ENCODE measurements at regions not wholly inside any gene's neighbourhood (a gene's known extent, or its start where the extent isn't known, plus 50 kb on each side); places are given as distances from the start of the nearest gene placed in this dataset.

DNA sequence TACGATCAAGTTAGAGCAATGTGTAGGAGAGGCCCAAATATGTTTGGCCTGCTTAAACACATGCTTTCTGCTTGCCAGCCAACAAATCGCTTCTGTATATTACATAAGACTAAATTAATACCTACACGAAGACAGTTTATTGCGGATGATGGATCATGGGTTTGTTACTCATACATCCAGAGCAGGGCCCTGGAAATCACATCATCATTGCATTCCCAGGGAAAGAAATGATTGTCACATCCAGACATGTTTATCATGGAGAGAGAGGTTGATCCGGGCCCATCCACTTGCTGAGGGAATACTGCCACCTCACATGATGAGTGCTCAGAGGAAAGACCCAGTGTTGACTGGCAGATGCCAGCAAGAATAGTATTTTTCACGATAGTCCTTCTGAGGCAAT, 282.6 kb downstream of the NUF2 start:
- Mint-ChIP-seq H3K4me1 (ENCODE audit: unreplicated experiment) (no peaks in the 10 kb centered on the region), H3K36me3 (ENCODE audit: unreplicated experiment) (no peaks in the 10 kb centered on the region), H3K9me3 (ENCODE audit: unreplicated experiment) (no peaks in the 10 kb centered on the region), H3K27ac (ENCODE audit: unreplicated experiment) (no peak overlapping the region), H3K4me3 (ENCODE audit: unreplicated experiment) (no peak overlapping the region), H3K27me3 (ENCODE audit: unreplicated experiment) (no peaks in the 10 kb centered on the region)
- TF ChIP-seq, protein P1, sequence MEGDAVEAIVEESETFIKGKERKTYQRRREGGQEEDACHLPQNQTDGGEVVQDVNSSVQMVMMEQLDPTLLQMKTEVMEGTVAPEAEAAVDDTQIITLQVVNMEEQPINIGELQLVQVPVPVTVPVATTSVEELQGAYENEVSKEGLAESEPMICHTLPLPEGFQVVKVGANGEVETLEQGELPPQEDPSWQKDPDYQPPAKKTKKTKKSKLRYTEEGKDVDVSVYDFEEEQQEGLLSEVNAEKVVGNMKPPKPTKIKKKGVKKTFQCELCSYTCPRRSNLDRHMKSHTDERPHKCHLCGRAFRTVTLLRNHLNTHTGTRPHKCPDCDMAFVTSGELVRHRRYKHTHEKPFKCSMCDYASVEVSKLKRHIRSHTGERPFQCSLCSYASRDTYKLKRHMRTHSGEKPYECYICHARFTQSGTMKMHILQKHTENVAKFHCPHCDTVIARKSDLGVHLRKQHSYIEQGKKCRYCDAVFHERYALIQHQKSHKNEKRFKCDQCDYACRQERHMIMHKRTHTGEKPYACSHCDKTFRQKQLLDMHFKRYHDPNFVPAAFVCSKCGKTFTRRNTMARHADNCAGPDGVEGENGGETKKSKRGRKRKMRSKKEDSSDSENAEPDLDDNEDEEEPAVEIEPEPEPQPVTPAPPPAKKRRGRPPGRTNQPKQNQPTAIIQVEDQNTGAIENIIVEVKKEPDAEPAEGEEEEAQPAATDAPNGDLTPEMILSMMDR (IDR thresholded peaks at IDR 0.05) = no peak
- no peak for DNase-seq (ENCODE audit: extremely low spot score, unreplicated experiment)

DNA sequence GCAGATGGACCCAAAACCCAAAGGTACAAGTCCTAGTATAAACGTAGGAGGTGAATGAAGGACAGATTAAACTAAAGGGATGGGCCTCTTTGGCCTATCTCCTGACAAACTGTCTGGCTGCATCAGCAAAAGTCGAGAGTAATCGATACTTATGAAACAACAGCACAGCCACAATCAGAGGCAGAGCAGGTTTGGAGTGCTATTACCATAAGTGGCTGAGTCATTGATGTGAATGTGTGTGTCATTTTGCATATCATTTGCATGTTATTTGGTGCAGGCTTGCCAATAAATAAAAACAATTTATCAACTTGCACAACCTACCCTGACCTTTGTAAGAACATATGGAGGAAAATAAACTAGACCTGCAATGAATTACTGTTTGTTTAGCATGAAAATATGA, 283.1 kb downstream of the NUF2 start:
- H3K9me3 Mint-ChIP-seq (ENCODE audit: unreplicated experiment) = no peaks in the 10 kb centered on the region
- no peaks in the 10 kb centered on the region for H3K4me1 Mint-ChIP-seq (ENCODE audit: unreplicated experiment)
- H3K27me3 Mint-ChIP-seq (ENCODE audit: unreplicated experiment) = no peaks in the 10 kb centered on the region
- H3K36me3 Mint-ChIP-seq (ENCODE audit: unreplicated experiment) = no peaks in the 10 kb centered on the region
- TF ChIP-seq, protein P1 (IDR thresholded peaks at IDR 0.05) = no peak
- H3K4me3 Mint-ChIP-seq (ENCODE audit: unreplicated experiment) = no peak overlapping the region
- H3K27ac Mint-ChIP-seq (ENCODE audit: unreplicated experiment) = no peak overlapping the region
- DNase-seq (ENCODE audit: extremely low spot score, unreplicated experiment) = no peak

DNA sequence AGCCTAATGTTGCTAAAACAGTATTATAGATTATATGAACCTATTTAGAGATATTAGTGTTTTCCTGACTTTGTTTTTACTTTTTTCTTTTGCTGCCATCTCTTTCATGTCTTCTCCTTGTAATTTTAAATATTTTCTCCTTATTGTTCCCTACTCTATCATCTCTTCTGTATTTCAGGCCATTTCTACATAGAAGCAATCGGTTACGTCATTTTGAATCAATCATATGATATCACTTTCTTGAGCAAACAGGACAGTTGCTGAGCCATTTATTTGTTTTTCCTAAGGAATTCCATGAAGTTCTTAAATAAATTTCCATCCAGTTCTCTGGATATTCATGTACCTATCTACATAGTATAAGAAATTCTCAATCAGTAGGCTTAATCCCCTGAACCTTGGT, 287.2 kb downstream of the NUF2 start:
- H3K36me3 Mint-ChIP-seq (ENCODE audit: unreplicated experiment) = no peaks in the 10 kb centered on the region
- H3K27ac Mint-ChIP-seq (ENCODE audit: unreplicated experiment) = no peak overlapping the region
- no peak for DNase-seq (ENCODE audit: extremely low spot score, unreplicated experiment)
- no peaks in the 10 kb centered on the region for H3K9me3 Mint-ChIP-seq (ENCODE audit: unreplicated experiment)
- TF ChIP-seq, protein P1 (IDR thresholded peaks at IDR 0.05) = no peak
- no peak overlapping the region for H3K4me3 Mint-ChIP-seq (ENCODE audit: unreplicated experiment)
- no peaks in the 10 kb centered on the region for H3K27me3 Mint-ChIP-seq (ENCODE audit: unreplicated experiment)
- H3K4me1 Mint-ChIP-seq (ENCODE audit: unreplicated experiment) = no peaks in the 10 kb centered on the region

DNA sequence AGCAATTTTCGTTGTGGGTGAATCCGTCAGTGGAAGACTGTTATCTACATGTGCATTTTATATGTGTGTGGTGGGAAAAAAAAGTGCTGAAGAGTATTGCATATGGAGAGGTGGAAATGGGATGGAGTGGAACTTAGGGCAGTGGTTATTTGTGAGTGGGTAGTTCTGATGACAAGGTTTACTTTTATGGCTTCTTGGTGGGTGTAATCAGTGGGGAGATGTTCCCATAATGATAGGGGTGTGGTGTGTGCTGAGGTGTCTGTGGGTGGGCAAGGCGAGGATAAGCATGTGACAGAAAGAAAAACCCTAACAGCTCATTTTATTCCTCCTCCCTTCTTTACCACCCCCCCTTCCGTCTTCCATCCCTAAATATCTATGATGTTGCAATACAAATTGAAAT, 288.1 kb downstream of the NUF2 start:
- Mint-ChIP-seq H3K27ac (ENCODE audit: unreplicated experiment) (no peak overlapping the region), H3K4me1 (ENCODE audit: unreplicated experiment) (no peaks in the 10 kb centered on the region), H3K9me3 (ENCODE audit: unreplicated experiment) (no peaks in the 10 kb centered on the region), H3K27me3 (ENCODE audit: unreplicated experiment) (no peaks in the 10 kb centered on the region), H3K36me3 (ENCODE audit: unreplicated experiment) (no peaks in the 10 kb centered on the region), H3K4me3 (ENCODE audit: unreplicated experiment) (no peak overlapping the region)
- TF ChIP-seq, protein P1 (IDR thresholded peaks at IDR 0.05) = no peak
- no peak for DNase-seq (ENCODE audit: extremely low spot score, unreplicated experiment)

DNA sequence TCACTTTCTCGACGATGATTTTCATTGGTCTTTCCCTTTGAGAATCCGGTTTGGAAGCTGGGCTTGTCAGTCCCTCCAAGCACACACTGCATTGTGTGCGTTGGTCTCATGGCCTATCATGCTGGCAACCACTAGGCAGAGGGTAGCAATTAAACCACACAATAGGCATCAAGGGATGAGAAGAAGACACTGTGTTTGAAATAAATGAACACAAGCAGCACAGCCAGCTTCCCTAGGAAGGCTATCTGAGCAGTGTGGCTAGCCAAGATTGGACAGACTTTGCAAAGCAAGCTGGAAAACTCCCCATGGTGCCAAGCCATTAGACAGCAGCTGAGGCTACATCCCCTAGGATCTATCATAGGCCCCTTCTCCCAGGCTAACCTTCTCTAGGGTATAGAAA, 288.7 kb downstream of the NUF2 start:
- no peak overlapping the region for H3K4me3 Mint-ChIP-seq (ENCODE audit: unreplicated experiment)
- no peaks in the 10 kb centered on the region for H3K27me3 Mint-ChIP-seq (ENCODE audit: unreplicated experiment)
- H3K4me1 Mint-ChIP-seq (ENCODE audit: unreplicated experiment) = no peaks in the 10 kb centered on the region
- H3K36me3 Mint-ChIP-seq (ENCODE audit: unreplicated experiment) = no peaks in the 10 kb centered on the region
- no peak for DNase-seq (ENCODE audit: extremely low spot score, unreplicated experiment)
- no peak overlapping the region for H3K27ac Mint-ChIP-seq (ENCODE audit: unreplicated experiment)
- H3K9me3 Mint-ChIP-seq (ENCODE audit: unreplicated experiment) = no peaks in the 10 kb centered on the region
- TF ChIP-seq, protein P1 (IDR thresholded peaks at IDR 0.05) = no peak
